ENCODE measurements at regions not wholly inside any gene's neighbourhood (a gene's known extent, or its start where the extent isn't known, plus 50 kb on each side); places are given as distances from the start of the nearest gene placed in this dataset.

- TF ChIP-seq CTCF (IDR thresholded peaks at IDR 0.05) (no peak), POLR2A (IDR thresholded peaks at IDR 0.05) (no peak)
Measured at GRCh38 chr5:56479126-56479525, 246.0 kb upstream of the ANKRD55 start.

Data from uterus (tissue), 2 donors.